ENCODE measurements at regions not wholly inside any gene's neighbourhood (a gene's known extent, or its start where the extent isn't known, plus 50 kb on each side); places are given as distances from the start of the nearest gene placed in this dataset.
"Not testable (repeated sequence)": the region's sequence is repeated elsewhere in the genome, so short reads cannot be mapped to it uniquely, and the experiment has no call there.

DNA sequence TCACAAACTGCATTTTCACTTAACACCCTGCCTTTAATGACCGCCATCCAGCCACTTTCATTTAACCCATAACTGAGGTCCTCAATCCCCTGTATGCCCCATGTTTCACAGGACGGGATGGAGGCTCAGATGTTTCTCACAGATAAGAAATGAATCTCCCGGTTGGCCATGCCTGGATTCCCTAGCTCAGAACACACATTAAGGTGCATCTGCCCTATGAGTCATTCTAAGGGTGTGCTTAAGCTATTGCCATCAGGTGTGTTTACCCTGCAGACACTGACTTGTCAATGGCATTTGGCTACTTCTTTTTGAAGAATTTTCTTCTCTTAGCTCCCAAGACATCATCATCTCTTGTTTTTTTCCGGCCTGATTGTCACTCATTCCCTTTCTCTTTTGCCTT, 222.6 kb upstream of the SMIM31 start:
- DNase-seq = no peak

DNA sequence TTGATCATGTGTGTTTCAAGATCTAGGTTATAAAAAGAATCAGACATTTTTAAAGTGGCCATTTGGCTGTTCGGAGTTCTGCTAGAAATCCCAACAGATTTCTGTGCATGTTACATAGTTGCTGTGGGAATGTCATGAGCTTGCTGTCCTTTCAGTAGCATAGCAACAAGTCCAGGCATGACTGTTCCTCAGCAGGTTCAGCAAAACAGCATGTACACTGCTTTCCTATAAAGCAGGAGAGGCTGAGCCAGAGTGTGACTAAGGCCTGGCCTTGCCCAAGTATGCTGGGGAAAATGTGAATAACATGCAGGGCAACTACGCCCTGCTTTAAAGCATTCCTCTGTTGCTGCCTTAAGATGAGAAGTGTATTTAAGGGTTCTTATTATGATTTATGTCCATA, 217.1 kb upstream of the SMIM31 start:
- peak in 1 of 2 experiments; percentile 5 for DNase-seq

DNA sequence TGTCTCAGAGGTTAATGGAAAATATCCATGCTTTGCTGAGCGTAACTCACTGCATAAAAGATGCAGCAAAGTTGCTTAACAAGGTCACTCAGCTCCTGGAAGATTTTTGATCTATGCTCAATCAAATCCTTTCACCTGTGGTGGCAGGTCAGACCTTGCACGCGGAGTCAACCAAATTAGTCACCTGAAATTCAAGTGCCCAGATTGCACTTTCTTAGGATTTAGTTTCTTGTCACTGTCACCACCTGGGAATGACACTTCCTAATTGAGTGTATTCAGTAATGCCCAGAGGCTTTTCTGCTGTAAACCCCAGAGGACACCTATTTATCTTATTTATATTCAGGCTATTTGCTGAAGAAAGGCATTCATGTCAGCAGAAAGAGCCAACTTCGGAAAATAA, 215.8 kb upstream of the SMIM31 start:
- no peak for DNase-seq

DNA sequence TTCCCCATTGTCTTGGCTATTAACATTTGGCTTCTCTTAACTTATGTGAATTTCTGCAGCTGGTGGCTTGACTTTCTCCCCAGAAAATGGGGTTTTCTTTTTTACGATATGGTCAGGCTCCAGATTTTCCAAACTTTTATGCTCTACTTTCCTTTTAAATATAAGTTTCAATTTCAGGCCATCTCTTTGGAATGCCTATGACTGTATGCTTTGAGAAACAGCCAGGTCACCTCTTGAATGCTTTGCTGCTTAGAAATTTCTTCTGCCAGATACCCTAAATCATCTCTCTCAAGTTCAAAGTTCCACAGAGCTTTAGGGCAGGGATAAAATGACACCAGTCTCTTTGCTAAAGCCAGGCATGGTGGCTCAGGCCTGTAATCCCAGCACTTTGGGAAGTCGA, 212.9 kb upstream of the SMIM31 start:
- no peak for DNase-seq

DNA sequence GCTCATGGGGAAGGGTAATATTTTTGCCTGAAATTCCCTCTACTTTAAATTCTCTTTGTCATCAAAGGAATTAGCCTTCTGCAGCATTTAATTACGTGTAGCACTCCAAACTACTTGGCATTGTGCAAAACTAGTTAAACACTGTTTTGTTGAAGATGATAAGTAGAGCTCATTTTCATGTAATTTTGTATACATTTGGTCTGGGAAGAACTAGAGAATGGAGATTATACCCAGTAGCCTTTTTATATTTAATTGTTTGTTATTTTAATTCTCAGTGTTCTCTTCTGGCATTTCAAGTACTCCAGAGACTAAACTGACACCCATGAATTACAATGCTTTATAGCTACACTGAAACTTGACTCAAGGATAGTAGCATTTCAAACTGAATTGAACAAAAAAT, 211.5 kb upstream of the SMIM31 start:
- DNase-seq = no peak

DNA sequence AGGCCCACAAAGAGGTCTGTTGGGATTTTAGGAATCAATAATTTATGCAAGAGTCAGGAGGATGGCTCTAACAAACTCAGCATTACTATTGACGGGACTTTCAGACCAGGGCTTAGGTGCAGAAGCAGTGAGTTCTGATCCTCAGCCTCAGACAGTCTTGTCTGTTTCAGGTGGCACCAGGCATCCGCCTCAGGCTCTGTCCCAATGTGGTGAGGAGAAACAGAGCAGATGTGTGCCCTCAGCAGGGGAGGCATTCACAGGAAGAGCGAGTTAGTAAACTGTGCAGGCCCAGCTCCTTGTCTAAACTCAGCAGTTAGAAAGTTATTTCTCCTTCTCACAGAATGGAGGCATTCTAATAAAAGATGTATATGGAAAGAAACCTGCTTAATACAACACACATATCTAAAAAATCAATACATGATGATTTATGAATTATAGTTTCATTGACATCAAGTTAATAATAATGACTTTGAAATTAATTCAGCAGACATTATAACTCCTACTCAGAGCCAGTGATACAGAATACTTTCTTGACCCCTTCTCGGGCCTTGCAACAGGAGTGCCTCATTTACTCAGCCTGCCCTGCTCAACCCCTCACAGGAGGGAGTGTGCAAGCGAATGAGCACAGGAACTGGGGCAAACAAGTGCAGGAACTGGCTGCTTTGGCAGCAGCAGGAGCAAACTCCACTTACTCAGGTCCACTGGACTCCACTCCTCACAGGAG, 202.8 kb upstream of the SMIM31 start:
- no peak for DNase-seq

DNA sequence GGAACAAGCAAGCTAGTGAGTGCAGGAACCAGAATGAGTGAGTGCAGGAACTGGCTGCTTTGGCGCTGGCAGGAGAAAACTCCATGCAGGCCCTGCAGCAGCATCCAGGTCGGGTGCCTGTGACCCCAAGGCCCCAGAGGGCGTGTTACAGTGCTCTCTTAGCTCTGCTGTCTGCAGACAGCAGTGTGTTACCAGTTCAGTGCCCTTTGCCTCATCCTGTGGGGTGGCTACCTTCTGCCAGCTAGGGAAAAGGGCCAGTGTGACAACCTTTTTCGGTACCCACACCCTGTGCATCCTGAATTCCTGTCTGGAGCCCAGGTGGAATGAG, 202.3 kb upstream of the SMIM31 start:
- DNase-seq = no peak

DNA sequence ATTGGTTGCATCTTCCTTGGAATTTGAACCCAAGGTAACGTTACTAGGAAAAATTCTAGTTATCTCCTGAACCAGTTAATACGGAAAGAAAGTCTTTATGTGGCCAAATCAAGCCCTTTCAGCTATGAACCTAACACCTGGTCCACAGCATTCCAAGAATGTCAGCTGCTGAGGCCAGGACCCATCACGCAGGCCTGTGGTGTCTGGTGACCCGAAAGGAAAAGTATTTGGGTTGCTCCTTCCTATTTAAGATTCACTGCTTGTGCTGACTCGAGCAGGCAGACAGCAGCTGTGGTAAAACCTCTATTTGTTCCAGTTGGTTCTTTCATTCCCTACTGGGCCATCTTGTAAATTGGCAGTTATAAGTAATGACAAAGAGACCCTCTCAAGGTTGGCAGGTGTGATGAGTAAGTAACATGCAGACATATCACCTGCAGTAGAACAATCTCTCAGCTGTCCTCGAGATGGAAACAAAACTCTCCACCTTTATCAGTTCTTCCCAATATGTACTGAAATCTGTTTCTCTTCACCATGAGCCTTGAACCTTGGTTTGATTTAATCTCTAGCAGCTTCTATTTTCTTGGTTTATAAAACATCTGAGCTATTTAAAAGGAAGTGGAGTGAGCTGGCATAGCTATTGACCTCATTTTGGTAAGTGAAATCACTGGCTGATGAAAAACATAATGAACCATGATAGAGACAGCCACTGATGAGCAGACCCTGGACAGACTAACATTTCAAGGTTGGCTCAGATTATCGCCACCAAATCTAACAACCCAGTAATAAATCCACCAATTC, 182.1 kb upstream of the SMIM31 start:
- DNase-seq = no peak

DNA sequence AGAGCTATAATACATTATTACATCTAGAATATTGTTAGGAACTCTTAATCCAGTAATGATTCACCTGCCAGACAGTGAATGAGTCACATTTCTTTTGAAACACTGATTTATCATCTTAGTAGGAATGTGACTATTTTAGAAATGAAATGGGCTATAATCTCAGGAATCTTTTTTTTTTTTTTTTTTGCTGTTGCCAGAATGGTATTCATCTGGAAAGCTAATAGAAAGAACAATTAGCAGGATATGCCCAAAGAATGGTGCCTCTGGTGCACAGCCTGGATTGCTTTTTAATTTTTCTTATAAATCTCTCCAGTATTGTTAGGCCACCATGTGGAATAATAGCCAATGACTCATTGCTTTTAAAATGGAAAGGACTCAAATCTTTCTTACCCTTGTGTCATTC, 181.1 kb upstream of the SMIM31 start:
- no peak for DNase-seq

DNA sequence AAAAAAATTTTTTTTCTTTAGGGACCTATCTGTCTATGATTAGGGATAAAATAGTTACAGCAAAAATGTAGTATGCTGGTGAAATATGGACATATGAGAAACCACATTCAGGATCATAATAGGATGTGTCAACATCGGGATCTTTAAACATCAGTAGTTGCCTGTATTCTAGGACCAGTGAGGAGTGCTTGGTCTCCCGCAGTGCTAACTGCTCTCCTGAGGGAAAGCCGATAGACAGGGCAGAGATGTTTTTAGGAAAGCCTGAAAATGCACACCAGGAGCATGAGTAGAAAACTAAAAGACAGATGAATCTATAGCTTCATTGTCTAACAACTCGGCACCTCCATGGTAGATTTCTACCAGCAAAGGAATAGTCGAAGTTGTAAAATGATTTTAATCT, 178.1 kb upstream of the SMIM31 start:
- DNase-seq = no peak

DNA sequence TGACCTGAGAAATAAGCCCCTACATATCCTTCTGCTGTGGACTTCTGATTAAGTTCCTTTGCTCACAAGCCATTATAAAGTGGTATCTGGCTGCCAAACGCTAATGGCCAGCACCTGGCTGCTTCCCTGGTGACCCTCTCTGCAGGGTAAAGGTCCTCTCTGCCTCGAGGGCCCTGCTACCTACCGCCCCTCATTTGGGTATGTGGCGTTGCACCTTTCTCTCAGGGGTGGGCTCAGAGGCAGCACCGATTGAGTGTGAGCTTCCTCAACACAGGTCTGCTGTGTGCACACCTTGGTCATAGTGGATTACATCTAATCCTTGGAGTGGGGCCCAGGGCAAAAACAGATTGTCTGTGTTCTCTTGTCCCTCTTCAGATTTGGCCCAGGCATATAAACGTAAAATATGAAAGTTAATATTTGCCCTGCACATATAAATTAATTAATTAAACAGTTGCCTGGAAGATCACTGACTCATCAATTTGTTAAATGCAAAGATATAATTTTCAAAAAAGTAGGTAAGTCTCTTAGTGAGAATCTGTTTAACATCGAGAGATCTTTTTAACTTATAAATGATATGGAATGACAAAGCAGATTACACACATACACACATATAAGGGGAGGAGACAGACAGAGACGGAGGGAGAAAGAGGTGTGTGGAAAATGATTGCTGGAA, 174.5 kb upstream of the SMIM31 start:
- no peak for DNase-seq

DNA sequence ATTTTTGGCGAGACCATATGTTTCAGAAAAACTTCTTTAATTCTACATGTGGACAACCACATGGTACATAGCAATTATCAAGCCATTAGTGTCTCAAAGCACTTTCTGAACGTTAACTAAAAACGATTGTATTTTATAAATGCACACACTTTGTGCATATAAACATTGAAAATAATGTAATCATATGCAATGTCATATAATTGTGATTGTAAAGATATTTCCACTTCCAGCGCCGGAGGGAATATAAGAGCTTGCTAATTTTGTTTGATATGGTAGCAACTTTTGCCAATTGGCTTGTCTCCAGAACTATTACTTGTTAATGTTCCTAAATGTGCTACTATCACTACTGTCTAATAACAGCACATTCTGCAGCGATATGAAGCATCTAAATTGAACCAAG, 162.3 kb upstream of the SMIM31 start:
- no peak for DNase-seq

DNA sequence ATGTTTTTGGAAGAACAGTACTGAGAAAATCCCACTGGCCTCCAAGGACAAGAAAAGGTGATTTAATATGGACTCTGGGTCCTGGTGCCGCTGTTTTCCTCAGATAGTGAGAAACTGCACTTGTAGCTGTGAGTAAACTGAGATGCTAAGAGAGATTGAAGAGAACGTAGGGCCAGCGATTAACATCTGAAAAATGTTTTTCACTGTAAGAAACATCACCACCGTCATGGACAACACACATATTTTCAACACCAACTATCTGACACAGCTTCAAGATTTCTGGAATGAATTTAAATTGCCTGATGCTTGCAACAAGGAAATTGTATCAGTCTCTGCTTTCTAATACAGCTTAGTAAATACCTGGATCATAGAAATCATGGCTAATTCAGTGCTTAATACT, 158.2 kb upstream of the SMIM31 start:
- no peak for DNase-seq

DNA sequence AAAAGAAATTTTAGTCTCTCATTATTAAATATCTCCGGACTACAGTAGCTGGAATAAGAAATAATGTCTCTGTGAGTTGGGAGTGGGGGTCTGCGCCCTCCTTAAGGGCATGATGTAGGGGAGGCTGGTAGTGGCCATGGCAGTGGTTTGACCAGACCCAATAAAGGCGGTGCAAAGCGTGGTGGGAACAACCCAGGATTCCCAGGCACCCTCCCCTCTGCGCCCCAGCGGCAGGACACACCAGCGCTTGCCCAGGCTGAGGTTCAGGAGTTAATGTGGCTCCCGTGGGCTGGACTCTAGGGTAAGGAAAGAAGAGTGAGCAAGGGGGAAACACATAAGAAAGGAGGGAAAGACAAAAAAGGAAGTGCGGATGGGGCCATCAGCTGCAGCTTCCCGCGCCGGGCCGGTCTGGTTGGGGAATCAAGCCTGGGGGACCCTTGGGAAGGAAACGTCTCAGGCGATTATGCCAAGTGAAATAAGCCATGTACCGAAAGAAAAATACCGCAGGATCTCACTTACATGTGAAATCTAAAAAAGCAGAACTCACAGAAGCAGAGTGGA, 157.5 kb upstream of the SMIM31 start:
- DNase-seq = no peak

DNA sequence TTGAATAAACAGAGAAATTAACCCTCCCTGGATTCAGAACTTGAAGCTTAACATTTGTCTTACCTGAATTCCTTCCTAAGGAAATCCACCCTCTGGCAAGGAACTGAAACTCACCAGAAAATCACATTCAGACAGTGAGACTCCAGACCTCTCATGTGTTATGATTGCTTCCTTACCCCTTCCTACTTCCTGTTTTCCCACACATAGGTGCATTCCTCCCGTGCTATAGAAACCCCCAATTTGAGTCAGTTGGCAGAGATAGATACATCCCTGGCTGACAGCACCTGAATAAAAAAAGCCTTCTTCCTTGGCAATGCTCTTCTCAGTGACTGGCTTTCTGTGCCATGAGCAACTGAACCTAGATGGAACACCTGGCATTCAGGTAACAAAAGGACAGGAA, 157.0 kb upstream of the SMIM31 start:
- DNase-seq = no peak

DNA sequence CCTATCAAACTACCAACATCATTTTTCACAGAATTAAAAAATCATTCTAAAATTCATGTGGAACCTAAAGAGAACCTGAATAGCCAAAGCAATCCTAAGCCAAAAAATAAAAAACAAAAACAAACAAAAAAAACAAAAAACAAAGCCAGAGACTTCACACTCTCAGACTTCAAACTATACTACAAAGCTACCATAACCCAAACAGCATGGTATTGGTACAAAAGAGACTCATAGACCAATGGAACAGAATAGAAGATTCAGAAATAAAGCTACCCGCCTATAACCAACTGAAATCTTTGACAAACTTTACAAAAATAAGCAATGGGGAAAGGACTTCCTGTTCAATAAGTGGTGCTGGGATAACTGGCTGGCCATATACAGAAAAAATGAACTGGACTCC, 152.3 kb upstream of the SMIM31 start:
- DNase-seq = no peak

DNA sequence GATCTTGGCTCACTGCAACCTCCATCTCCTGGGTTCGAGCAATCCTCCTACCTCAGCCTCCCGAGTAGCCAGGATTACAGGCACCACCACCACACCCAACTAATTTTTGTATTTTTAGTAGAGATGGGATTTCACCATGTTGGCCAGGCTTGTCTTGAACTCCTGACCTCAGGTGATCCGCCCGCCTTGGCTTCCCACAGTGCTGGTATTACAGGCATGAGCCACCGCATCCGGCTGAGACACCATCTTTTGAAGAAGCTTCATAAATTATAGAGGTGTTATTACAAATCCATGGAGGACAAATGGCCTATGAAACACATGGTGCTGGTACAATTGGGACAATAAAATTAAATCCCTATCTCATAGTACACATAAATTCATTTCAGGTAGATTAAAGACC, 148.1 kb upstream of the SMIM31 start:
- not testable (repeated sequence) for DNase-seq

DNA sequence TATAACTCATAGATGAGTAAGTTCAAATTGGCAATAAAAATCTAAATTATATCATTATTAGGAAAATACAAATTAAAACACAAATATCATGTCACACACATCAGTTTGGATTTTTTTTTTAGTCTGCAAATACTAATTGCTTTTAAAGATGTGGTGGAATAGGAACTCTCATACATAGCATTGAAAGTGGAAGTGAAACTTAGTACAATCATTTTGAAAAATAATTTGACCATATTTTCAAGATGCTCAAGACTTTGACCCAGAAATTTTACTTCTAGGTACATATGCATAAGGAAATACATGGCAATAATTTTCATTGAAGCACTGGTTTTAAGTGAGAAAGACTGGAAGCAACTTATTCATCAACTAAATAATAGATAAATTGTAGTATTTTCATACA, 147.5 kb upstream of the SMIM31 start:
- no peak for DNase-seq

DNA sequence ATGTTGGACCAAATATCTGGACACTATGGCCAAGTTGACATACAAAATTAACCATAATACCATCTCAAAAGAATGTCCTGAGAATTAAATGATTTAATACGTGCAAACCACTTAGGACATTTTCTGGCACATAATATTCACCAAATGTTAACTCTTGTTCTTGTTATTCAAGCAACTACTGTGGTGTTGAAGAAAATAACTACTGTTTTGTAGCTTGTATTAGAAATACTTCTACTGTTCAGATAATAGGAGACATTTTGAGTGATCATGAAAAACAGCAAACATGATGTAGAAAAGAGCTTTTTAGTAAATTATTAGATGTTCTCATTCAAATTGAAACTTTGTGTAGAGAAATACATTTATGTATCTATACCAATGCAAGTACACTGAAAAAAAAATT, 140.7 kb upstream of the SMIM31 start:
- no peak for DNase-seq

DNA sequence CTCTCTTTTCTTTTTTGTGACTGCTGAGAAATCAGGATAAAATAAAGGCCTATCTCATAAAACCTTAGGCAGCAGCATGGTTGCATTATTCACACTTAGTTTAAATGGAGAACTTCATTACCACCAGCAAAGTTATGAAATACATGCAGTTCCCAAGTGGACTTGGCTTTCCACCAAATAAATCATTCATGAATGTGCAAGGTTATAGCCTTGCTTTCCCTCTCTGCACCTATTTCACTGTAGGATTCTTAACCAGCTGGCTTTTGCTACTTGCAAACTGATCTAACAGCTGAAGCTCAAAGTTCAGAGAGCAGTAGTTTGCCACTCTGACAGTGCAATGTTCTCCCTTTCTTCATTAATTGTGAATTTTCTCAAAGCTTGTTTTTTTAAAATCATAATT, 140.1 kb upstream of the SMIM31 start:
- no peak for DNase-seq

DNA sequence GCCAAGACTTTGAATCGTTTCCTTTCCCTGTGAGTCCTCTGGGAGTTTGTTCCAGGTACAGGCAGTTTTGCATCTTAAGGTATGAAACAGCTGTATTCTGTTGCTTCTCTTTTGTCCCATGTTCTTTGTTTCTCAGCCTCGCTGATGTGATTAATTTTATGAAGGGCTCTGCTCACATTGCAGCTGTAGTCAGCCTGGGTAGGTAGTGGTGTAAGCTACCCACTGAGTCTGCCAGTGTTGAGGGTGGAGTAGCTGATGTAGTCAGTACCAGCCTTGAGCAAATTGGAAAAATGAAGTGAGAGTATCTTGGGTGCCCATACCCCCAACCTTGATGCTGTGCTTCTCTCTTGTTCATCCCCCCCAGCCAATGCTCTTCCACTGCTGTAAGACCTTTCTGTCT, 139.6 kb upstream of the SMIM31 start:
- DNase-seq = no peak

DNA sequence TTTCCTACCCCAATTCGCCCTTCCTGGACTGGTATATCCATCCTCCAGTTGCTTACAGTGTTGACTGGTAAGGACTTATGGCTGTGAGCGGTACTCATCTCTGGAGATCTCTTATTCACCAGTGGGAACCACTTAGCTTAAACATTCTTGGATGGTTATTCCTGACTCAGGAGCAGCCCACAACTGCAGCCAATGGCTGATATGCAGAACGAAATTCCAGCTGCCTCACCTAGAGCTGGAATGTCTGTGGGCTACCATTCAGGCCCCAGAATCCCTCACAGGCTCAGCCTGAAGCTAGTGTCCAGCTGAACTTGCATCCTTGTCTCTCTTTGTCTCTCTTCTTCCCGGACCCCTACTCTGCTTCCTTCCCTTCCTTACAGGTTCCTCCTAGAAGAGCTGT, 138.9 kb upstream of the SMIM31 start:
- no peak for DNase-seq

DNA sequence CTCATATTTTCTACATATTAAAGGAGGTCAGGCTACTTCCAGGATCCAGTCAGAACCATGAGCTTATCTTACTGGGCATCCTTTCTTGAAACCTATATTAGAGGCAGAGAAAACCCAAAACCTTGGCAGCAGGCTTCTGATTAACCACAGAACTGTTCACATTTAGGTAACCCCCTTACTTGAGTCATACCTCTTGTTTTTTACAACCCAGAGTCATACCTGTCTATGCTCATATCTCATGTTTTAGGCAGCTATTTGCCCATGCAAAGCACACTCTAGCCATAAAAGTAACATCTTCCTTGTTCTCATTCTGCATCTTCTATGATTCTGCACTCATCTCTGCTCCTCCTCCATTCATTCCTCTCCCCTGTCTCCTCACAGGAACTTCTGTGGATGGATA, 138.0 kb upstream of the SMIM31 start:
- no peak for DNase-seq

DNA sequence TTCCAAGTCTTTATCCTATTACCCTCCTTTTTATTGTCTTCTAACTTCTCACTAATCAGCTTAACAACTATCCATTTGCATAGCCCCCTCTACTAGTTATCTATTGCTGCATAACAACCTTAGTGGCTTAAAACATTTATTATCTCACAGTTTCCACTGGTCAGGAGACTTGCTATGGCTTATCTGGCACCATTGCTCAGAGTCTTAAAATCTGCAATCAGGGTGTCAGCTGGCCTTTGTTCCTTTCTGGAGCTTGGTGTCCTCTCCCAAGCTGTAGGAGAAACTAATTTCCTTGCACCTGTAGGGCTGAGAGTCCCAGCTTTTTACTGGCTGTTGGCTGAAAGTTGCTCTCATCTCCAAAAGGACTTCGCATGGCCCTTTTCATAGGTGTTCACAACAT, 137.0 kb upstream of the SMIM31 start:
- DNase-seq = no peak

Data from NCI-H526 (cell line).